ENCODE measurements at regions not wholly inside any gene's neighbourhood (a gene's known extent, or its start where the extent isn't known, plus 50 kb on each side); places are given as distances from the start of the nearest gene placed in this dataset.

GRCh38 chr16:86393907-86394626 is 116.3 kb upstream of the FOXF1 start:
- peaks cover 1% of the 10 kb centered on the region for H3K9me3 Mint-ChIP-seq
- no peaks in the 10 kb centered on the region for H3K36me3 Mint-ChIP-seq
- peaks cover 4% of the 10 kb centered on the region for H3K27me3 Mint-ChIP-seq
- no peak overlapping the region for H3K4me3 Mint-ChIP-seq
- DNase-seq = no peak
- no peaks in the 10 kb centered on the region for H3K4me1 Mint-ChIP-seq
- no peak overlapping the region for H3K27ac Mint-ChIP-seq

- no peak overlapping the region for H3K4me3 Mint-ChIP-seq
- peaks cover 4% of the 10 kb centered on the region for H3K27me3 Mint-ChIP-seq
- H3K9me3 Mint-ChIP-seq = peaks cover 1% of the 10 kb centered on the region
- H3K4me1 Mint-ChIP-seq = no peaks in the 10 kb centered on the region
- H3K27ac Mint-ChIP-seq = no peak overlapping the region
- no peaks in the 10 kb centered on the region for H3K36me3 Mint-ChIP-seq
- DNase-seq = no peak
Observed at GRCh38 chr16:86395477-86395876, 114.8 kb upstream of the FOXF1 start.

- H3K4me3 Mint-ChIP-seq = no peak overlapping the region
- no peak overlapping the region for H3K27ac Mint-ChIP-seq
- no peaks in the 10 kb centered on the region for H3K4me1 Mint-ChIP-seq
- H3K9me3 Mint-ChIP-seq = peaks cover 1% of the 10 kb centered on the region
- H3K27me3 Mint-ChIP-seq = peaks cover 4% of the 10 kb centered on the region
- no peak for DNase-seq
- H3K36me3 Mint-ChIP-seq = no peaks in the 10 kb centered on the region
Observed at GRCh38 chr16:86396422-86396821, 113.9 kb upstream of the FOXF1 start.

GRCh38 chr16:86396901-86397311 is 113.4 kb upstream of the FOXF1 start:
- H3K27me3 Mint-ChIP-seq = peaks cover 4% of the 10 kb centered on the region
- no peak for DNase-seq
- H3K9me3 Mint-ChIP-seq = peaks cover 1% of the 10 kb centered on the region
- H3K36me3 Mint-ChIP-seq = no peaks in the 10 kb centered on the region
- H3K27ac Mint-ChIP-seq = no peak overlapping the region
- H3K4me1 Mint-ChIP-seq = no peaks in the 10 kb centered on the region
- no peak overlapping the region for H3K4me3 Mint-ChIP-seq

- no peaks in the 10 kb centered on the region for H3K36me3 Mint-ChIP-seq
- H3K27me3 Mint-ChIP-seq = peaks cover 4% of the 10 kb centered on the region
- H3K4me3 Mint-ChIP-seq = no peak overlapping the region
- H3K9me3 Mint-ChIP-seq = peaks cover 1% of the 10 kb centered on the region
- DNase-seq = no peak
- H3K4me1 Mint-ChIP-seq = no peaks in the 10 kb centered on the region
- H3K27ac Mint-ChIP-seq = no peak overlapping the region
Observed at GRCh38 chr16:86398201-86398600, 112.1 kb upstream of the FOXF1 start.

- Mint-ChIP-seq H3K36me3 (no peaks in the 10 kb centered on the region), H3K4me1 (no peaks in the 10 kb centered on the region), H3K4me3 (no peak overlapping the region), H3K9me3 (peaks cover 1% of the 10 kb centered on the region), H3K27me3 (peaks cover 4% of the 10 kb centered on the region), H3K27ac (no peak overlapping the region)
- DNase-seq = no peak
Observed at GRCh38 chr16:86398622-86399021, 111.7 kb upstream of the FOXF1 start.

GRCh38 chr16:86401126-86401525 is 109.2 kb upstream of the FOXF1 start:
- no peak overlapping the region for H3K27ac Mint-ChIP-seq
- no peak overlapping the region for H3K4me3 Mint-ChIP-seq
- DNase-seq = no peak

GRCh38 chr16:86403085-86403484 is 107.2 kb upstream of the FOXF1 start:
- no peaks in the 10 kb centered on the region for H3K9me3 Mint-ChIP-seq
- H3K36me3 Mint-ChIP-seq = no peaks in the 10 kb centered on the region
- H3K27ac Mint-ChIP-seq = no peak overlapping the region
- H3K4me3 Mint-ChIP-seq = no peak overlapping the region
- no peak for DNase-seq
- H3K4me1 Mint-ChIP-seq = no peaks in the 10 kb centered on the region
- H3K27me3 Mint-ChIP-seq = peaks cover 5% of the 10 kb centered on the region

More at GRCh38 chr16:86401126-86401525, 109.2 kb upstream of the FOXF1 start:
- H3K36me3 Mint-ChIP-seq = no peaks in the 10 kb centered on the region
- peaks cover 8% of the 10 kb centered on the region for H3K27me3 Mint-ChIP-seq
- H3K9me3 Mint-ChIP-seq = peaks cover 1% of the 10 kb centered on the region
- no peaks in the 10 kb centered on the region for H3K4me1 Mint-ChIP-seq

- no peak overlapping the region for H3K4me3 Mint-ChIP-seq
- peaks cover 5% of the 10 kb centered on the region for H3K27me3 Mint-ChIP-seq
- H3K9me3 Mint-ChIP-seq = no peaks in the 10 kb centered on the region
- no peak for DNase-seq
- H3K4me1 Mint-ChIP-seq = no peaks in the 10 kb centered on the region
- no peak overlapping the region for H3K27ac Mint-ChIP-seq
- no peaks in the 10 kb centered on the region for H3K36me3 Mint-ChIP-seq
Observed at GRCh38 chr16:86403541-86404163, 106.7 kb upstream of the FOXF1 start.

- no peak overlapping the region for H3K4me3 Mint-ChIP-seq
- DNase-seq = no peak
- H3K27ac Mint-ChIP-seq = no peak overlapping the region
- no peaks in the 10 kb centered on the region for H3K36me3 Mint-ChIP-seq
- no peaks in the 10 kb centered on the region for H3K9me3 Mint-ChIP-seq
- H3K4me1 Mint-ChIP-seq = no peaks in the 10 kb centered on the region
- H3K27me3 Mint-ChIP-seq = peaks cover 9% of the 10 kb centered on the region
Observed at GRCh38 chr16:86404678-86405077, 105.6 kb upstream of the FOXF1 start.

- no peaks in the 10 kb centered on the region for H3K36me3 Mint-ChIP-seq
- H3K9me3 Mint-ChIP-seq = no peaks in the 10 kb centered on the region
- H3K27me3 Mint-ChIP-seq = peaks cover 13% of the 10 kb centered on the region
- H3K4me1 Mint-ChIP-seq = no peaks in the 10 kb centered on the region
- H3K27ac Mint-ChIP-seq = no peak overlapping the region
- H3K4me3 Mint-ChIP-seq = no peak overlapping the region
- no peak for DNase-seq
Observed at GRCh38 chr16:86405319-86405718, 105.0 kb upstream of the FOXF1 start.

GRCh38 chr16:86406056-86406455 is 104.3 kb upstream of the FOXF1 start:
- Mint-ChIP-seq H3K36me3 (no peaks in the 10 kb centered on the region), H3K9me3 (no peaks in the 10 kb centered on the region), H3K4me1 (no peaks in the 10 kb centered on the region), H3K27me3 (peaks cover 15% of the 10 kb centered on the region), H3K27ac (no peak overlapping the region), H3K4me3 (no peak overlapping the region)
- no peak for DNase-seq

- no peak for DNase-seq
- Mint-ChIP-seq H3K9me3 (peaks cover 2% of the 10 kb centered on the region), H3K36me3 (no peaks in the 10 kb centered on the region), H3K27ac (no peak overlapping the region), H3K27me3 (peaks cover 15% of the 10 kb centered on the region), H3K4me3 (no peak overlapping the region), H3K4me1 (no peaks in the 10 kb centered on the region)
Observed at GRCh38 chr16:86408685-86409084, 101.6 kb upstream of the FOXF1 start.

- no peaks in the 10 kb centered on the region for H3K36me3 Mint-ChIP-seq
- no peak overlapping the region for H3K27ac Mint-ChIP-seq
- no peaks in the 10 kb centered on the region for H3K4me1 Mint-ChIP-seq
- H3K4me3 Mint-ChIP-seq = no peak overlapping the region
- no peak for DNase-seq
- H3K27me3 Mint-ChIP-seq = peaks cover 13% of the 10 kb centered on the region
- peaks cover 2% of the 10 kb centered on the region for H3K9me3 Mint-ChIP-seq
Observed at GRCh38 chr16:86410081-86410480, 100.2 kb upstream of the FOXF1 start.

GRCh38 chr16:86410529-86410928 is 99.8 kb upstream of the FOXF1 start:
- Mint-ChIP-seq H3K36me3 (no peaks in the 10 kb centered on the region), H3K27me3 (peaks cover 10% of the 10 kb centered on the region), H3K4me3 (no peak overlapping the region), H3K27ac (no peak overlapping the region), H3K9me3 (peaks cover 2% of the 10 kb centered on the region), H3K4me1 (no peaks in the 10 kb centered on the region)
- DNase-seq = no peak

GRCh38 chr16:86411897-86412296 is 98.4 kb upstream of the FOXF1 start:
- H3K36me3 Mint-ChIP-seq = no peaks in the 10 kb centered on the region
- H3K27me3 Mint-ChIP-seq = peaks cover 16% of the 10 kb centered on the region

More at GRCh38 chr16:86411897-86412296, 98.4 kb upstream of the FOXF1 start:
- Mint-ChIP-seq H3K9me3 (peaks cover 2% of the 10 kb centered on the region), H3K27ac (no peak overlapping the region), H3K4me1 (no peaks in the 10 kb centered on the region), H3K4me3 (no peak overlapping the region)
- no peak for DNase-seq
